ENCODE measurements at regions not wholly inside any gene's neighbourhood (a gene's known extent, or its start where the extent isn't known, plus 50 kb on each side); places are given as distances from the start of the nearest gene placed in this dataset.

DNA sequence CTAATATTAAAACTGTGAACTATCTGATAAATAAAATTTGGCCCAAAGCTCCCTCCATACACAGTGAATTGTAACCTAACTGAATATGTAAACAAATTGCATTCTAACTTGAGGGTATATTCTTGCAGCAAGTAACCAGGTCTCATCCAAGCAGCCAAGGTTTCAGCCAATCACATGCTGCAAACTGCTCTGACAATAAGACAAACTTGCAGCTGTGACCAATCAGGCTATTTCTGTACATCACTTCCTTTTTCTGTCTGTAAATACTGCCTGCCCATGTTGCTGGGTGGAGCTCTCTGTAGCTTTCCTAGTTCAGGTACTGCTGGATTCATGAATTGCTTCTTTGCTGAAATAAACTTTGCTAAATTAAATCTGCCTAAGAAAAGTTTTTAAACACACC is 499.0 kb downstream of the GALC start:
- TF ChIP-seq, protein P1, sequence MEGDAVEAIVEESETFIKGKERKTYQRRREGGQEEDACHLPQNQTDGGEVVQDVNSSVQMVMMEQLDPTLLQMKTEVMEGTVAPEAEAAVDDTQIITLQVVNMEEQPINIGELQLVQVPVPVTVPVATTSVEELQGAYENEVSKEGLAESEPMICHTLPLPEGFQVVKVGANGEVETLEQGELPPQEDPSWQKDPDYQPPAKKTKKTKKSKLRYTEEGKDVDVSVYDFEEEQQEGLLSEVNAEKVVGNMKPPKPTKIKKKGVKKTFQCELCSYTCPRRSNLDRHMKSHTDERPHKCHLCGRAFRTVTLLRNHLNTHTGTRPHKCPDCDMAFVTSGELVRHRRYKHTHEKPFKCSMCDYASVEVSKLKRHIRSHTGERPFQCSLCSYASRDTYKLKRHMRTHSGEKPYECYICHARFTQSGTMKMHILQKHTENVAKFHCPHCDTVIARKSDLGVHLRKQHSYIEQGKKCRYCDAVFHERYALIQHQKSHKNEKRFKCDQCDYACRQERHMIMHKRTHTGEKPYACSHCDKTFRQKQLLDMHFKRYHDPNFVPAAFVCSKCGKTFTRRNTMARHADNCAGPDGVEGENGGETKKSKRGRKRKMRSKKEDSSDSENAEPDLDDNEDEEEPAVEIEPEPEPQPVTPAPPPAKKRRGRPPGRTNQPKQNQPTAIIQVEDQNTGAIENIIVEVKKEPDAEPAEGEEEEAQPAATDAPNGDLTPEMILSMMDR (conservative IDR thresholded peaks at IDR 0.05; ENCODE audit: low read depth in 2 of 2) = no peak
- TF ChIP-seq POLR2AphosphoS5 (IDR thresholded peaks at IDR 0.05; ENCODE audit: low read depth) (no peak), EZH2phosphoT487 (IDR thresholded peaks at IDR 0.05; ENCODE audit: unreplicated experiment) (no peak), CREB1 (CRISPR knock-in tag; IDR thresholded peaks at IDR 0.05; ENCODE audit: low read depth) (no peak), ZNF114 (CRISPR knock-in tag; IDR thresholded peaks at IDR 0.05) (no peak), EZH2 (IDR thresholded peaks at IDR 0.05; ENCODE audit: low read depth, unreplicated experiment) (no peak), ZNF331 (CRISPR knock-in tag; IDR thresholded peaks at IDR 0.05; ENCODE audit: low read depth) (no peak)
- TF ChIP-seq, protein P2, sequence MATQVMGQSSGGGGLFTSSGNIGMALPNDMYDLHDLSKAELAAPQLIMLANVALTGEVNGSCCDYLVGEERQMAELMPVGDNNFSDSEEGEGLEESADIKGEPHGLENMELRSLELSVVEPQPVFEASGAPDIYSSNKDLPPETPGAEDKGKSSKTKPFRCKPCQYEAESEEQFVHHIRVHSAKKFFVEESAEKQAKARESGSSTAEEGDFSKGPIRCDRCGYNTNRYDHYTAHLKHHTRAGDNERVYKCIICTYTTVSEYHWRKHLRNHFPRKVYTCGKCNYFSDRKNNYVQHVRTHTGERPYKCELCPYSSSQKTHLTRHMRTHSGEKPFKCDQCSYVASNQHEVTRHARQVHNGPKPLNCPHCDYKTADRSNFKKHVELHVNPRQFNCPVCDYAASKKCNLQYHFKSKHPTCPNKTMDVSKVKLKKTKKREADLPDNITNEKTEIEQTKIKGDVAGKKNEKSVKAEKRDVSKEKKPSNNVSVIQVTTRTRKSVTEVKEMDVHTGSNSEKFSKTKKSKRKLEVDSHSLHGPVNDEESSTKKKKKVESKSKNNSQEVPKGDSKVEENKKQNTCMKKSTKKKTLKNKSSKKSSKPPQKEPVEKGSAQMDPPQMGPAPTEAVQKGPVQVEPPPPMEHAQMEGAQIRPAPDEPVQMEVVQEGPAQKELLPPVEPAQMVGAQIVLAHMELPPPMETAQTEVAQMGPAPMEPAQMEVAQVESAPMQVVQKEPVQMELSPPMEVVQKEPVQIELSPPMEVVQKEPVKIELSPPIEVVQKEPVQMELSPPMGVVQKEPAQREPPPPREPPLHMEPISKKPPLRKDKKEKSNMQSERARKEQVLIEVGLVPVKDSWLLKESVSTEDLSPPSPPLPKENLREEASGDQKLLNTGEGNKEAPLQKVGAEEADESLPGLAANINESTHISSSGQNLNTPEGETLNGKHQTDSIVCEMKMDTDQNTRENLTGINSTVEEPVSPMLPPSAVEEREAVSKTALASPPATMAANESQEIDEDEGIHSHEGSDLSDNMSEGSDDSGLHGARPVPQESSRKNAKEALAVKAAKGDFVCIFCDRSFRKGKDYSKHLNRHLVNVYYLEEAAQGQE (IDR thresholded peaks at IDR 0.05; ENCODE audit: unreplicated experiment) = no peak
- TF ChIP-seq, protein P3, sequence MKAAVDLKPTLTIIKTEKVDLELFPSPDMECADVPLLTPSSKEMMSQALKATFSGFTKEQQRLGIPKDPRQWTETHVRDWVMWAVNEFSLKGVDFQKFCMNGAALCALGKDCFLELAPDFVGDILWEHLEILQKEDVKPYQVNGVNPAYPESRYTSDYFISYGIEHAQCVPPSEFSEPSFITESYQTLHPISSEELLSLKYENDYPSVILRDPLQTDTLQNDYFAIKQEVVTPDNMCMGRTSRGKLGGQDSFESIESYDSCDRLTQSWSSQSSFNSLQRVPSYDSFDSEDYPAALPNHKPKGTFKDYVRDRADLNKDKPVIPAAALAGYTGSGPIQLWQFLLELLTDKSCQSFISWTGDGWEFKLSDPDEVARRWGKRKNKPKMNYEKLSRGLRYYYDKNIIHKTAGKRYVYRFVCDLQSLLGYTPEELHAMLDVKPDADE (IDR thresholded peaks at IDR 0.05) = no peak
- TF ChIP-seq, protein P4, sequence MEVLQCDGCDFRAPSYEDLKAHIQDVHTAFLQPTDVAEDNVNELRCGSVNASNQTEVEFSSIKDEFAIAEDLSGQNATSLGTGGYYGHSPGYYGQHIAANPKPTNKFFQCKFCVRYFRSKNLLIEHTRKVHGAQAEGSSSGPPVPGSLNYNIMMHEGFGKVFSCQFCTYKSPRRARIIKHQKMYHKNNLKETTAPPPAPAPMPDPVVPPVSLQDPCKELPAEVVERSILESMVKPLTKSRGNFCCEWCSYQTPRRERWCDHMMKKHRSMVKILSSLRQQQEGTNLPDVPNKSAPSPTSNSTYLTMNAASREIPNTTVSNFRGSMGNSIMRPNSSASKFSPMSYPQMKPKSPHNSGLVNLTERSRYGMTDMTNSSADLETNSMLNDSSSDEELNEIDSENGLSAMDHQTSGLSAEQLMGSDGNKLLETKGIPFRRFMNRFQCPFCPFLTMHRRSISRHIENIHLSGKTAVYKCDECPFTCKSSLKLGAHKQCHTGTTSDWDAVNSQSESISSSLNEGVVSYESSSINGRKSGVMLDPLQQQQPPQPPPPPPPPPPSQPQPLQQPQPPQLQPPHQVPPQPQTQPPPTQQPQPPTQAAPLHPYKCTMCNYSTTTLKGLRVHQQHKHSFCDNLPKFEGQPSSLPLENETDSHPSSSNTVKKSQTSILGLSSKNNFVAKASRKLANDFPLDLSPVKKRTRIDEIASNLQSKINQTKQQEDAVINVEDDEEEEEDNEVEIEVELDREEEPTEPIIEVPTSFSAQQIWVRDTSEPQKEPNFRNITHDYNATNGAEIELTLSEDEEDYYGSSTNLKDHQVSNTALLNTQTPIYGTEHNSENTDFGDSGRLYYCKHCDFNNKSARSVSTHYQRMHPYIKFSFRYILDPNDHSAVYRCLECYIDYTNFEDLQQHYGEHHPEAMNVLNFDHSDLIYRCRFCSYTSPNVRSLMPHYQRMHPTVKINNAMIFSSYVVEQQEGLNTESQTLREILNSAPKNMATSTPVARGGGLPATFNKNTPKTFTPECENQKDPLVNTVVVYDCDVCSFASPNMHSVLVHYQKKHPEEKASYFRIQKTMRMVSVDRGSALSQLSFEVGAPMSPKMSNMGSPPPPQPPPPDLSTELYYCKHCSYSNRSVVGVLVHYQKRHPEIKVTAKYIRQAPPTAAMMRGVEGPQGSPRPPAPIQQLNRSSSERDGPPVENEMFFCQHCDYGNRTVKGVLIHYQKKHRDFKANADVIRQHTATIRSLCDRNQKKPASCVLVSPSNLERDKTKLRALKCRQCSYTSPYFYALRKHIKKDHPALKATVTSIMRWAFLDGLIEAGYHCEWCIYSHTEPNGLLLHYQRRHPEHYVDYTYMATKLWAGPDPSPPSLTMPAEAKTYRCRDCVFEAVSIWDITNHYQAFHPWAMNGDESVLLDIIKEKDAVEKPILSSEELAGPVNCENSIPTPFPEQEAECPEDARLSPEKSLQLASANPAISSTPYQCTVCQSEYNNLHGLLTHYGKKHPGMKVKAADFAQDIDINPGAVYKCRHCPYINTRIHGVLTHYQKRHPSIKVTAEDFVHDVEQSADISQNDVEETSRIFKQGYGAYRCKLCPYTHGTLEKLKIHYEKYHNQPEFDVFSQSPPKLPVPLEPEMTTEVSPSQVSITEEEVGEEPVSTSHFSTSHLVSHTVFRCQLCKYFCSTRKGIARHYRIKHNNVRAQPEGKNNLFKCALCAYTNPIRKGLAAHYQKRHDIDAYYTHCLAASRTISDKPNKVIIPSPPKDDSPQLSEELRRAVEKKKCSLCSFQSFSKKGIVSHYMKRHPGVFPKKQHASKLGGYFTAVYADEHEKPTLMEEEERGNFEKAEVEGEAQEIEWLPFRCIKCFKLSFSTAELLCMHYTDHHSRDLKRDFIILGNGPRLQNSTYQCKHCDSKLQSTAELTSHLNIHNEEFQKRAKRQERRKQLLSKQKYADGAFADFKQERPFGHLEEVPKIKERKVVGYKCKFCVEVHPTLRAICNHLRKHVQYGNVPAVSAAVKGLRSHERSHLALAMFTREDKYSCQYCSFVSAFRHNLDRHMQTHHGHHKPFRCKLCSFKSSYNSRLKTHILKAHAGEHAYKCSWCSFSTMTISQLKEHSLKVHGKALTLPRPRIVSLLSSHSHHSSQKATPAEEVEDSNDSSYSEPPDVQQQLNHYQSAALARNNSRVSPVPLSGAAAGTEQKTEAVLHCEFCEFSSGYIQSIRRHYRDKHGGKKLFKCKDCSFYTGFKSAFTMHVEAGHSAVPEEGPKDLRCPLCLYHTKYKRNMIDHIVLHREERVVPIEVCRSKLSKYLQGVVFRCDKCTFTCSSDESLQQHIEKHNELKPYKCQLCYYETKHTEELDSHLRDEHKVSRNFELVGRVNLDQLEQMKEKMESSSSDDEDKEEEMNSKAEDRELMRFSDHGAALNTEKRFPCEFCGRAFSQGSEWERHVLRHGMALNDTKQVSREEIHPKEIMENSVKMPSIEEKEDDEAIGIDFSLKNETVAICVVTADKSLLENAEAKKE (CRISPR knock-in tag; IDR thresholded peaks at IDR 0.05) = no peak

All from GM23338 (cell line).